Body of pancreas (tissue), 4 donors: ENCODE measurements at regions not wholly inside any gene's neighbourhood (a gene's known extent, or its start where the extent isn't known, plus 50 kb on each side); places are given as distances from the start of the nearest gene placed in this dataset.

ENCODE experiments used
- CTCF ChIP-seq, 7 experiments: fragments of 450-650 bp in 4 of 7; fragments of 200-600 bp in 3 of 7; sonication (generic) in 3 of 7; IDR thresholded peaks; one replicate each; pipeline ENCODE4 v1.5.1; 2016 to 2019; ENCODE audit warnings: antibody characterized with exemption in 7 of 7
- POLR2A ChIP-seq, 3 donors: fragments of 450-650 bp; IDR thresholded peaks; one replicate each; pipeline ENCODE4 v1.6.1; 2016; ENCODE audit warnings: antibody characterized with exemption in 3 of 3, mild to moderate bottlenecking in 2 of 3

- TF ChIP-seq CTCF (IDR thresholded peaks at IDR 0.05) = no peak
- TF ChIP-seq POLR2A (IDR thresholded peaks at IDR 0.05) = no peak
Observed at GRCh38 chrX:129318375-129318774, 204.9 kb downstream of the SMARCA1 start.
